AG08396 (cell line): ENCODE measurements at regions not wholly inside any gene's neighbourhood (a gene's known extent, or its start where the extent isn't known, plus 50 kb on each side); places are given as distances from the start of the nearest gene placed in this dataset.
A peak's percentile ranks its signal among the peaks of the same experiment; 100 is the strongest.

Experiments
- DNase-seq: peaks from one replicate; pipeline ENCODE4 v3.0.0; 2012; ENCODE audit warnings: low spot score, mixed read lengths

DNA sequence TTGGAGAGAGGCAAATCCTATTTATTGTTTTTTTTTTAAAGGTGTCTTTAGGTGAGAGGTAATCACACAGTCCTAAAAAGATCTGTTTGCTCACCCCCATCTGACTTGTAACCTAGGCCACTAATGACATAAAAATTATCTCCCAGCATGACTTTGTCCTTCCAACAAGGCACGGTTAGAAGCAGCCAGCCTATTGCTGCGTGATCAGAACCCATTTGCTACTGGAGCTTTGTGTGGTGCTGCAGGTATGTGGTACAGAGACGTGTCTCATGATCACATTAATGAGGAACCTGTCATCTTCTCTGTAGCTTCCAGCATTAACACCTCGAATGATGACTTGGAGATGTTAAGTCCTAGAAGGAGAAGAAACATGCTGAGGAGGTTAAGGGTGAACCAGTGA is 555.8 kb upstream of the TLE4 start:
- no peak for DNase-seq

DNA sequence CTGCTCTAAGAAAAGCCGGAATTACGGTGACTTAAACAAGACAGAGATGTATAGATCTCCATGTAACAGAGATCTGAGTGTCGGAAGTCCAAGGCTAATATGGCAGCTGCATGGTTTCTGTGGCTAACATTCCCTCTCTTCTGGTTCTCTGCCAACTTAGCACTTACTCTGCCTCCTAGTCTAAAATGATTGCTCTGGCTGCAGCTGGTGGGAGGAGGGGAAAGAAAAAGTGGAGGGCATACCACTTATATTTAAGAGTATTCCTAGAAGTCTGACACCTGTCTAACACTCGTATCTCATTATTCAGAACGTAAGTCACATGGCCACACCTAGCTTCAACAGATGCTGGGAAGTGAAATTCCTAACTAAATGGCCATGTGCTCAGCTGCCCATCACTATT is 551.5 kb upstream of the TLE4 start:
- DNase-seq, result no peak

DNA sequence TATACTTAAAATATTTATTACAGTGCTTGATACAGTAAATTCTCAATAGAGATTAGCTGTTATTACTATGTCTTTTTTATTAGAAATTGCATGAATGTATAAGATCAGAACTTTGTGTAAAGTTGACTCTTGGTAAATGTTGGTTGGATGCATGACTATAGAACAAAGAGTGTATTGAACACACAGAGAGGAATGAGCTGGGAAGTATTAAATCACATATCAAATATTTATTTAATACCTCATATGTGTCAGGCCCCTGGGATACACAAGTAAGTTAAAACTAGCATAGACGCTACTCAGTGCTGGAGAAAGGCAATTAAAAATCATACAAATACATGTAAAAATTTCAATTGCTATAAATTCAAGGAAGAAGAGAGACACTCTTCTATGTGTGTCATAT is 550.7 kb upstream of the TLE4 start:
- DNase-seq, result no peak

DNA sequence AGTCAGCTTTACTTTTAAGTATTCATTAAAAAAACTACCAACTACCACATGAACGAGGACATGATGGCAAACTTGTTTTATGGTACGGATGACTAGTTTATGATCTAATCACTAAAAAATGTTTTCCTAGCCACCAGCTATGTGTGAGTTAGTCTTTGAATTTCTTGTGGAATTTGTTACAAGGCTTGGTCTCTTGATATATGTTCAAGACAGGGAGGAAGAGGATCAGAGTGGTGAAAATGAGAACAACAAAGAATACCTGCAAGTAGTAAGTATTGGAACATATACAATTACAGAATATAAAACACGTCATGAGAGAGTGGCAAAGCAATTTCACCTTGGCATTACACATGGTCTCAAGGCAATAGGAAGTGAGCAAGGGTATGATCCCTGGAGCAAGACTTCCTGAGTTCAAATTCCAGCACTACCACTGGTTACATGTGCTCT is 548.6 kb upstream of the TLE4 start:
- DNase-seq, result peak; percentile 79

DNA sequence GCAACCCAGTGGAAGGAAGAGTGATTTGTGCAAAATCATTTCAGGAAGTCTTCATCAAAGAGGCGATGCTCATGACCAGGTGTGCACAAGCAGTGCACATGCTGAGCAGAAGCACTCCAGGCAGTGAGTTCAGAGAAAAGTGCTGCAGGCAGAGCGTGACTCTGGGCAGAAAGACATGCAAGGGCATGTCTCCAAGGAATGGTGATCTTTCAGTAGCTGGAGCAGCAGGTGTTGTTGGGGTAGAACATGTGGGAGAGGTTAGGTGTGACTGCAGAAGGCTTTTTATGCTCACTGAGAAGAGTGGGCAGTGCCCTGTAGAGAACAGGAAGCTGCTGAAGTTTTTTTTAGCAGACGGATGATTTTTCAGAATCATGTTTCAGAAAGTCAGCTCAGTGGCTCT is 545.4 kb upstream of the TLE4 start:
- no peak for DNase-seq

DNA sequence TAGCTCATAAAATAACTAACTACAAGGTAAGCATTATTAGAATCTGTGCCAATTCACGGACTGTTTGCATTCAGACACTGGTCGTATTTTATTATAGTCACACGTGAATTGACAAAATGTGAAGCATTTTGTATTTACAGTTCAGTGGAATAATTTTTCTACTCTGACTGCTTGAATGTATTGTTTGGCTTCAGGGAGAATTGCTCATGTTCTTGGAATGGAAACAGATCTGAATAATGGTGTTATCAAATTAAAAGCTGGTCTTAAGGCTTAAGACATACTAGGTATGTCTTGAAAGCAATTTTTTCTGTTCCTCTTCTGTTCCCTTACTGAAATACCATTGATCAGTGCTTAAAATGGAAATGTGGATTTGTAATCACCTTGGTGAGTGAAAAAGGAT is 543.7 kb upstream of the TLE4 start:
- peak; percentile 20 for DNase-seq

DNA sequence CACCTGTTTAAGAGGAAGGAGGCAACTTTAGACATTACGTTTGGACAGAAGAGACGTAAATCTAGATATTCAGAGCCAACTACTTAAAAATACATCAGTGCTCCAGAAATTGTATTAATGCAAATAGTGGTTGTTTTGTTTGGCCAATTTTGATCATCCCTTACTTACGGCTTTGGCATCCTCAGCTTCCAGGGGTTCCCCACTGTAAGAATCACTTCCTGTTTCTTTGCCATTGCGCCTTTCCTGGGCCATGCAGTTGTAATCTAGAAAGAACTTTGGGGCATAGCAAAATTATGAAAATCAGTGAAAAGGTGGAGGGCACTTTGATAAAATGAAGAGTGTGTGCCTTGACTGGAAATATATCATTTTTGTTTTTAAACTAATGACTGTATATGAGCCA is 537.2 kb upstream of the TLE4 start:
- DNase-seq, result no peak

DNA sequence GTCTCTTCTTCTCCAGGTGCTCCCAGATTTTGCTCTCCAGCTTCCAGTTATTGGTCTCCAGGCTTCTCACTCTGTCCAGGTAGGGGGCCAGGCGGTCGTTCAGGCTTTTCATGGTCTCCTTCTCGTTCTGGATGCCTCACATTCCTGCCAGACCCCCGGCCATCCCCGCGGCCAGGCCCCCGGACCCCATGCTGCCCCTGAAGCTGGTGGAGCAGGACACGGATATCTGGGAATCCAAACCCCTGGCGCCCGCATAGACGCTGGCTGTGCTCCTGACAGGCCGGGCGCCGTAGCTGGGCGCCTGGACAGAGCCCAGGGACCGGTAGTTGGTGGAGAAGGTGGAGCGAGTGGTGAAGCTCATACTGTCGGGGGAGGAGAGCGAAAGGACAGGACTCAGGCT is 534.4 kb upstream of the TLE4 start:
- no peak for DNase-seq

DNA sequence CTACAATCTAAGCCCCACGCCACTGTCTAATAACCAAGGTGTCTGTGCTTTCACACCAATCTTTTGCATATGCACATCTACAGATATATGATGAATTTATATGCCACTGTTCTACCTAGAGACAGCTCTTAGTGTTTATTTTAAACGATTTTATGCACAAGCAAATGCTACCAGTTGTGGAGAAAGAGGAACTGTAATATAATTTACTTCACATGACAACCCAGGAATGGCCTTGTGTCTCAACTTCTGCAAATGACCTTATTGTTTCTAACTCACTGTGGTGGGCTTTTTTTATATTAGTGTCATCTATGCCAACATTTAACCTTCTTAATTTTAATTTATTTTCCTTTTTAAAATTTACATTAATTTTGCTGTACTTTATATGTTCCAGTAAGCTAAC is 531.1 kb upstream of the TLE4 start:
- DNase-seq, result no peak

DNA sequence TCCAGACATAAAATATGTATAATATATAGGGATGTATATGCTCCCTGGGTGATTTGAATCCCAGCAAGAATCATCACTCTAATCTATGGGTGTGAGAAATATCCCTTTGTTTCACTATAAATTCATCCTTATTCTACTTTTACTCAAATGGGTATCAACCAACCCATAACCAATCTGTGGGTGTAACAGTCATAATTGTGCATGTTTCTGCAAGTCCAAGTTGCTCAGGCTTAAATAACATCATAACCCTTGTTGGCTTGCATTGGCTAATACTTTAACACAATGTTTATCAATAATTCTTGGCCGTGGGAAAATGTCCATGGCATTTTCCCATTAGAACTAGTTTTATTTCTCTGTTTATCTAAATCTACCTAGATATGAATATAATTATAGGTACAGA is 530.5 kb upstream of the TLE4 start:
- DNase-seq, result no peak

DNA sequence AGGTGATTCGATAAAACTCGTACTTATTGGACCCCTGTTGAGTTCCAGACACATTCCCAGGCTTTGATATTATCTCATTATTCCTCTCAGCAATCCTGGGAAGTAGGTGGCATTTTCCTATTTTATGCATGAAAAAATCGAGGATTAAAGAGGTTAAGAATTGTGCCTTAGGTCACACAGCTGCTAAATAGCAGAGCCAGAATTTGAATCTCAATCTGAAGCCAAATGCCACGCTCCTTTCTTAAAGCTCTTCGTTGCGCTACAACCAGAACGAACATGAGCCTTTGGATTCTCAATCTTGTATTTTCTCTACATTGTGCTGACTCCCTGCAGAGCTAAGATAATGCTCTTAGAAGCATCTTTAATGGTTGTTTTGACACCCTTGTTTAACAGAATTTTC is 527.8 kb upstream of the TLE4 start:
- no peak for DNase-seq

DNA sequence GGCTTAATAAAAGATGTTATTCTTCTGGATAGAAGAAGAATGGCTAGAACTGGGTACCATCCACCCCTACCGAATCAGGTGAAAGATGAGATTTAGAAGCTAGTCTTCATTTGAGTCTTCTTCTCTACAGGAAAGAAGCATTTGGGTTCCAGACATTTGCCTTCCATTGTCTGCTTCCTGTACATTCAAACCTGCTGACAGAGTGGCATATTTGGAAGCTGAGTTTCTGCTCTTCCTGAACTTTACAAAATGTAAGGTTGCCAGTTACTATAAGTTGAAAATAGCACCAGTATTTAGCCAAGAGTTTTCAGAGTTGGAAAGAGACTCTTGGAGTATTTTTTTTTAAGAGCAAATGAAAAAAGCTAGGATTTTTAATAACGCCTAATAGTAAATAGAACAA is 525.4 kb upstream of the TLE4 start:
- no peak for DNase-seq

DNA sequence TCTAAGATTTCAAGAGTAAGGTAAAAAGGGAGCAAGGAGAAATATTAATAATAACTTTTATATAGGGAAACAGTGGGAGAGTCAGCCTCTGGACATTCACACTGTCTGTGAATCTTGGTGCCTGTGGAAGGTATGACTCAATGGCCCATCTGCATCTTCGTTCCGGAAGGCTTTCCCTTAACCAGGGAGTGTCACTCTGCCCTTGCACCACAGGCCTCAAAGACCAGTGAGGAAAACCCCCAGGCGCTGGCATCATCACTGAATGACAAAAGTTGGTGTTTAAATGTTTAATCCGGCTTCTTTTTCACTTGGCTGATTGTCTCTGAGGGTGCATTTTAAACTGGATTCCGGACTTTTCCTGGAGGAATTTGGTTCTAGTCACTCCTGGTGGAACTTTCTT is 522.4 kb upstream of the TLE4 start:
- no peak for DNase-seq

DNA sequence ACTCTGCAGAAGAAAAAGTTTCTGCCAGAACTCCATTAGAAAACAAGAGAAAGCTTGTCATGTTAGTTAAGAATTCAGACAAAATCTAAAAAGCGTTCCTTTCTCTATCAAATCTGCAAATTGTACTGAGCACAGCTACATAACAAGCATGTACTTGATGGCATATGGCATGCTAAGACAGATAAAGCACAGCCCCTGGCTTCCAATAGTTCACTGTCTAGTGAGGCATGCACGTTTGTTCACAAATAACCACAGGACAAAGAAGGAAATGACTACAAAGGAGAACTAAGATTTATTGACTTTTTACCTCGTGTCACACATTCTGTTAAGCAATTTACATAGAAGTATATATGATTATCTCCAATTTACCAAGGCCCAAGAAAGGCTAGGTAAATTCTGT is 518.2 kb upstream of the TLE4 start:
- no peak for DNase-seq

DNA sequence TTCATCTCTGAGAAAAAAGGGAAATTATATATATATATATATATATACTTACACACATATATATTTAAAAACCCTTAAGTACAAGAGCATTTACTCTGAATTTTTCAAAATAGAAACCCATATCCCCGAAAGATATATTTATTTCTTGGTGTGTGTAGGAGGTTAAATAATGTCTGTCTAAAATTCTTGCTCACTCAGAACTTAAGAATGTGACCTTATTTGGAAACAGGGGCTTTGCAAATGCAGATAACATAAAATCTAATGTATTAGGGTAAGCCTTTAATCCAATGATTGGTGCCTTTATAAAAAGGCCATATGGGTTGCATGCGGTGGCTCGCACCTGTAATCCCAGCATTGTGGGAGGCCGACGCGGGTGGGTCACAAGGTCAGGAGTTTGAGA is 517.3 kb upstream of the TLE4 start:
- no peak for DNase-seq

DNA sequence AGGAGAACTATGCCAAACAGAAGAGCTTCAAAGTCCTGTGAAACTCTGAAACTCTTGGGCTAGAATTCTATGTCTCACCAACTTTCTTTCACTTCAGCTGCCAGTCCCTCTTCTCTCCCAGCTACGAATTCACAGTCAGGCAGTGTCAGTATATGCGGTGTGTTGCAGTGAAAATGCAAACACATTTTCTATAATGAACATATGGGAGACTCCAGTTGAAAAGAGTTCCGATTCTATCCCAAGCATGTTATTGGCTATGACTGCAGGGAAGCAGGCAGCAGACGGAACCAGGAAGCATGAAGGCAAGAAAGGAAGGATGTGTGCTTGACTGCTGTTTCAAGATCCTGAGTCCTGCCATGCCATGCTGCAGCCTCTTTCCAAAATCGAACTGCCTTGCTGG is 515.7 kb upstream of the TLE4 start:
- no peak for DNase-seq

DNA sequence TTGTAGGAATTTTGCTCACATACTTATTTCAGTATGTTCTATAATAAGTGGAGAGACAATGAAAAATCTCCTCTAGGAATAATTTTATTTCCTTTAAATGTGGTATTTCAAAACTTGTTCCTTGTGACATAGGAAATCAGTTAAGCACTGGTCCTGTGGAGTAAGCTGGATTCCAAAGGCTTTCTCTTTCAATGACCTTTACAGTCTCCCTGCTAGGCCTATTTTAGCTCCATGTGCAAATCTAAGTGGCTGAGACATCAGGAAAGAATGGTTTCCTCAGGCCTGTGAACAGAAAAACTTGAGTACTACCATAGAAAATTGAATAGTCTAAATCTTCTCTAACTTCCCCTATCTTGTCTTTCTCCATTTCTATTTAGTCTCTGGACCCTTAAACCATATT is 514.2 kb upstream of the TLE4 start:
- no peak for DNase-seq

DNA sequence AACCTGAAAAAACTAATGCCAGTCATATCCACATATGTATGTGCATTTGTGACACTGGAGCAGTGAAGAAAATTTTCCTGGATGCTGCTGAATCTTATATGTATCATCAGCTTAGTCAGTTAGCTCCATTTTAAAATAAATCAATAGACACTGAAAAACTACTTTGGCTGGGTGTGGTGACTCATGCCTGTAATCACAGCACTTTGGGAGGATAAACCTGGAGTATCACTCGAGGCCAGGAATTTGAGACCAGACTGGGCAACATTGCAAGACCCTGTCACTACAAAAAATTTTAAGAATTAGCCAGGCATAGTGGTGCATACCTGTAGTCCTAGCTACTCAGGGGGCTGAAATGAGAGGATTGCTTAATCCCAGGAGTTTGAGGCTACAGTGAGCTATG is 511.0 kb upstream of the TLE4 start:
- DNase-seq, result no peak

DNA sequence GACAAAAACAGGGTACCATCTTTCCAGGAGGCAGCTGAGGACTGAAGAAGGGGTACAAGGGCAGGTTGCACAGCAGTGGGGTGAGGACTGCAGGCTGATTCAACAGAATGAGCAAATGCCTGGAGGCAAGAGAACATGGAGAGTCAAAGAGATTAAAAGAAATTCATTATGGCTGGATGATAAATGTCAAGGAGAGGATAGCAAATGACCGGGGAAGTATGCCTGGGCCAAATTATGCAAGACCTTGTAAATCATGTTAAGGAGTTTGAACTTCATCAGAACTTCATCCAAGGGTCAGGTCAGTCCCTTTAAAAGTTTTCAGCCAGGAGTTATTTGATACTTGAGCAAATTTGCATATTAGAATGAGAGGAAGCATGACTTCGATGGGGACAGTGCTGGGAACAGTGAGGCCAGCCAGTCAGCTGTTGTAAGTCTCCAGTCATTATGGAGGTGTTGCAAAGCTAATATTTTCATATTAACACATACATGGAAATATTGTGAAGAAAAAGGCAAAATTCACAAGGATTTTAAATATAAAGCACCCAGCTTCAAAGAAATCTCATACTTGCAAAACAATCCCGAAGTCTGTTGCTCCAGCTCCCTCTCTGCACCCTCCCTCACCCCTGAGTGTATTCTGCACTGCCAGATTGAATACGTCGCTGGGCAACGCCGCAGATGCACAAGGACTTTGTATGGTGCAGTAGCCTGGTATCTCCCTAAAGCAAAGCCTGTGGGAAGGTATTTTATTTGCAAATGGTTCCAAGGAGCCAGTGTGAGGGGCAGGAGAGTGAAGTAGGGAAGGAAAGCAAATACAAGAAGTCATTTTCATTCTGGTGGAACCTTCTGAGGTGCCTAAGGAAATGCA is 509.8 kb upstream of the TLE4 start:
- DNase-seq, result no peak

DNA sequence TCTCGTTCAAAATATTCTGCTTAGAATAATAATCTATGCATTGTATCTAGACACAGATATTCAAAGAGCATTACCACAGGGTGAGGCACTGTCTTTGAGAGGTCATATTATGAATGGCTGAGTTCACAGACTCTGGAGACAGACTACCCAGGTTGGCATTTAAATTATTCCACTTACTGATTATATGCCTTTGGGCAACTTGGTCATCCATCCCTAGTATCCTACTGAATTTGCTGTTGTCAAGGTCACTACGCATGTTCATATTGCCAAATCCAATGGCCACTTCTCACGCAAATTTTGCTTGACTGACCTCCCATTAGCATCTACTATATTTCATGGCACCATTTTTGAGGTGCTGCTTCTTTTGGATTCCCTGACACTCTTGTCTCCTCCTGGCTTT is 498.6 kb upstream of the TLE4 start:
- no peak for DNase-seq

DNA sequence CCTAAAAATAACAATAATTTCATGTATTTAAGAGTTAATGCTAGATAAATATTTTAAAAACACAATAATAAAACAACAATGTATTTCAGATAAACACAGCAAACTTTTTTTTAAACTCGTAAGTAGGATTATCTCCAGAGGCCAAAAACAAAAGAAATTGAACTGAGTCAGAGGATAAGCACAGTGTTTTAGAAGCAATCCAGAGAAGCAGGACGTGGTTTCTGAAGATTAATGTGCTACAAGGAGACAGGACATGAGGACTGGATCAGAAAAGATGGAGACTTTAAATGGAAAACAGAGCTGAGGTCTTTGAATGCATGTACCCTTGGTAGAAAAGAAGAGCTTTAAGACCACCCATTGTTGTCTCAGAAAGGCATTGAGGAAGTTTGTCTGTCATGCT is 491.2 kb upstream of the TLE4 start:
- no peak for DNase-seq

DNA sequence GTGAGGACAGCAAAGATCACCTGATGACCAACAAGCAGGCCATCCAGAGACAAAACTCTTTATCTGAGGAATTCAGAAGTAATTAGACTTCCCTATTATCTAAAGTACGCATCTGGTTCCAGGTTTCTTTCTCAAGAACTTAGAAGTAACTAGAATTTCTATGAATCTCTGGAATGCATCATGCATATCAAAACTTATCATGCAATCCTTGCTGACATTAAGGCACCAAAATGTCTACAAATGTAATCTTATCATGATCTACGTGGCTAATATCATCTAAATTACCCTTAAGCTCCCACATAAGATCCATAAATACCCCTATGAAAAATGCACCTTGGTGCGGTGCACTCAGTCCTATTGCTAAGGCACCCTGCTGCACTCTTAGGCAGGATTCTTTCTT is 488.1 kb upstream of the TLE4 start:
- no peak for DNase-seq

DNA sequence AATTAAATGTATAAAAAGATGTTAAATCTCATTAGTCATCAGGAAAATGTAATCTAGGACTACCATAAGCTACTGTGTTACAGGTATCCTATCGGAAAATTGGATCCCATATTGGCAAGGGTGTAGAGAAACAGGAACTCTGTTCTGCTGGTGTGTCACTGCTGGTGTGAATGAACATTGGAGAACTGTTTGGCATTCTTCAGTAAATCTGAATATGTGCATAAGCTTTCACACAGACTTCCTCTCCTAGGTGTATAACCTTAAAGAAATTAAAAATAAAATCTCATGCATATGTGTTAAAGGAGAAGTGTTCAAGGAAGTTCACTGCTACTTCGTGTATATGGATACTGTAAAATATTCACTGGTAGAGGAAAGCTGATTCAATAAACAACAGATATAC is 484.6 kb upstream of the TLE4 start:
- DNase-seq, result no peak

DNA sequence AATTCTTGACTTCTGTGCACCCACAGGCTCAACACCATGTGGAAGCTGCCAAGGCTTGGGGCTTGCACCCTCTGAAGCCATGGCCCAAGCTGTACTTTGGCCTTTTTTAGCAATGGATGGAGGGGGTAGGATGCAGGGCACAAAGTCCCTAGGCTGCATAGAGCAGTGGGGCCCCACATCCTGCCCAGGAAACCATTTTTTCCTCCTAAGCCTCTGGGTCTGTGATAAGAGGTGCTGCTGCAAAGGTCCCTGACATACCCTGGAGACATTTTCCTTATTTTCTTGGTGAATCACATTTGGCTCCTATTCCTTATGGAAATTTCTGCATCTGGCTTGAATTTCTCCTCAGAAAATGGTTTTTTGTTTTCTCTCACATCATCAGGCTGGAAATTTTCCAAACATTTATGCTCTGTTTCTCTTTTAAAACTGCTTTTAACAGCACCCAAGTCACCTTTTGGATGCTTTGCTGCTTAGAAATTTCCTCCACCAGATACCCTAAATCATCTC is 482.7 kb upstream of the TLE4 start:
- DNase-seq, result no peak
